ENCODE measurements at regions not wholly inside any gene's neighbourhood (a gene's known extent, or its start where the extent isn't known, plus 50 kb on each side); places are given as distances from the start of the nearest gene placed in this dataset.

- no peak for DNase-seq (ENCODE audit: low read depth)
Measured at GRCh38 chr15:62612183-62612733, 430.3 kb upstream of the TPM1 start.

GRCh38 chr15:62612771-62613170 is 429.8 kb upstream of the TPM1 start:
- DNase-seq (ENCODE audit: low read depth) = no peak

- no peak for DNase-seq (ENCODE audit: low read depth)
Measured at GRCh38 chr15:62616746-62617145, 425.8 kb upstream of the TPM1 start.

- DNase-seq (ENCODE audit: low read depth) = no peak
Measured at GRCh38 chr15:62617741-62618140, 424.8 kb upstream of the TPM1 start.

- DNase-seq (ENCODE audit: low read depth) = no peak
Measured at GRCh38 chr15:62618432-62618831, 424.1 kb upstream of the TPM1 start.

- DNase-seq (ENCODE audit: low read depth) = no peak
Measured at GRCh38 chr15:62618846-62619504, 423.6 kb upstream of the TPM1 start.

- no peak for DNase-seq (ENCODE audit: low read depth)
Measured at GRCh38 chr15:62619526-62619925, 423.0 kb upstream of the TPM1 start.

GRCh38 chr15:62622775-62623174 is 419.8 kb upstream of the TPM1 start:
- DNase-seq (ENCODE audit: low read depth) = no peak

GRCh38 chr15:62624547-62625378 is 417.8 kb upstream of the TPM1 start:
- no peak for DNase-seq (ENCODE audit: low read depth)

- DNase-seq (ENCODE audit: low read depth) = no peak
Measured at GRCh38 chr15:62625429-62626033, 417.0 kb upstream of the TPM1 start.

GRCh38 chr15:62626903-62627302 is 415.6 kb upstream of the TPM1 start:
- DNase-seq (ENCODE audit: low read depth) = no peak

- DNase-seq (ENCODE audit: low read depth) = no peak
Measured at GRCh38 chr15:62631076-62631724, 411.3 kb upstream of the TPM1 start.

GRCh38 chr15:62636823-62637573 is 405.5 kb upstream of the TPM1 start:
- DNase-seq (ENCODE audit: low read depth) = no peak

GRCh38 chr15:62637574-62637897 is 405.0 kb upstream of the TPM1 start:
- no peak for DNase-seq (ENCODE audit: low read depth)

- no peak for DNase-seq (ENCODE audit: low read depth)
Measured at GRCh38 chr15:62637950-62638619, 404.5 kb upstream of the TPM1 start.

- DNase-seq (ENCODE audit: low read depth) = no peak
Measured at GRCh38 chr15:62639432-62639831, 403.1 kb upstream of the TPM1 start.

GRCh38 chr15:62639906-62640605 is 402.5 kb upstream of the TPM1 start:
- no peak for DNase-seq (ENCODE audit: low read depth)

- DNase-seq (ENCODE audit: low read depth) = no peak
Measured at GRCh38 chr15:62641825-62642224, 400.7 kb upstream of the TPM1 start.

GRCh38 chr15:62643572-62643971 is 399.0 kb upstream of the TPM1 start:
- no peak for DNase-seq (ENCODE audit: low read depth)

- DNase-seq (ENCODE audit: low read depth) = no peak
Measured at GRCh38 chr15:62644216-62644888, 398.2 kb upstream of the TPM1 start.
